Mesothelial cell of epicardium (in vitro differentiated cells): ENCODE measurements at regions not wholly inside any gene's neighbourhood (a gene's known extent, or its start where the extent isn't known, plus 50 kb on each side); places are given as distances from the start of the nearest gene placed in this dataset.

Experiments
- DNase-seq, 2 experiments: peaks; one replicate each; pipeline ENCODE4 v3.0.0; 2021; ENCODE audit warnings: low spot score in 2 of 2; ENCODE audit not compliant: unreplicated experiment in 2 of 2
- H3K27ac Mint-ChIP-seq: 2 replicates; pipeline ENCODE4 v1.8.0; 2021; ENCODE audit warnings: mixed read lengths
- H3K27me3 Mint-ChIP-seq: 2 replicates; pipeline ENCODE4 v1.8.0; 2021; ENCODE audit warnings: low read depth, mixed read lengths
- H3K36me3 Mint-ChIP-seq: 2 replicates; pipeline ENCODE4 v1.8.0; 2021; ENCODE audit warnings: mixed read lengths
- H3K4me1 Mint-ChIP-seq: 2 replicates; pipeline ENCODE4 v1.8.0; 2021; ENCODE audit warnings: mixed read lengths
- H3K4me3 Mint-ChIP-seq: 2 replicates; pipeline ENCODE4 v1.8.0; 2021; ENCODE audit warnings: mild to moderate bottlenecking, moderate library complexity, mixed read lengths
- H3K9me3 Mint-ChIP-seq: 2 replicates; pipeline ENCODE4 v1.8.0; 2021; ENCODE audit warnings: mixed read lengths
- TF ChIP-seq, protein P1 (sequence below): fragments of 200-600 bp; sonication (generic); IDR thresholded peaks from one replicate; pipeline ENCODE4 v1.5.0; 2021; ENCODE audit warnings: antibody characterized with exemption; ENCODE audit not compliant: unreplicated experiment

DNA sequence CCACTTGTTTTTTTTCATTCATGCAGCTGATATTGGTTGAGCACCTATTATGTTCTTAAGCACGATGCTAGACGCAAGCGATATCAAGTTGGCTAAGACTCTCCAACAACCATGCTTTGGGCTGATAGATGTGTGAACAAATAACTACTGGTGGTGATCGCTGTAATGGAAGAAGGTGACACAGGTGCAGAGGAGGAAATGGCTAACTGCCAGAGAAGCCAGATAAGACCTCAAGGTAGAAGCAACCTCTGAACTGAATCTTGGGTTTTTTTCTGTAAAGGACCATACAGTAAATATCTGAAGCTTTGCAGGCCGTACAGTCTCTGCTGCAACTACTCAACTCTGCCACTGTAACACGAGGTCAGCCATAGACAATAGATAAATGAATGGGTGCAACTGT lies 97.9 kb downstream of the C17orf67 start:
- Mint-ChIP-seq H3K27me3 (peaks cover 6% of the 10 kb centered on the region), H3K36me3 (no peaks in the 10 kb centered on the region), H3K27ac (no peak overlapping the region), H3K9me3 (no peaks in the 10 kb centered on the region), H3K4me3 (no peak overlapping the region), H3K4me1 (no peaks in the 10 kb centered on the region)
- TF ChIP-seq, protein P1, sequence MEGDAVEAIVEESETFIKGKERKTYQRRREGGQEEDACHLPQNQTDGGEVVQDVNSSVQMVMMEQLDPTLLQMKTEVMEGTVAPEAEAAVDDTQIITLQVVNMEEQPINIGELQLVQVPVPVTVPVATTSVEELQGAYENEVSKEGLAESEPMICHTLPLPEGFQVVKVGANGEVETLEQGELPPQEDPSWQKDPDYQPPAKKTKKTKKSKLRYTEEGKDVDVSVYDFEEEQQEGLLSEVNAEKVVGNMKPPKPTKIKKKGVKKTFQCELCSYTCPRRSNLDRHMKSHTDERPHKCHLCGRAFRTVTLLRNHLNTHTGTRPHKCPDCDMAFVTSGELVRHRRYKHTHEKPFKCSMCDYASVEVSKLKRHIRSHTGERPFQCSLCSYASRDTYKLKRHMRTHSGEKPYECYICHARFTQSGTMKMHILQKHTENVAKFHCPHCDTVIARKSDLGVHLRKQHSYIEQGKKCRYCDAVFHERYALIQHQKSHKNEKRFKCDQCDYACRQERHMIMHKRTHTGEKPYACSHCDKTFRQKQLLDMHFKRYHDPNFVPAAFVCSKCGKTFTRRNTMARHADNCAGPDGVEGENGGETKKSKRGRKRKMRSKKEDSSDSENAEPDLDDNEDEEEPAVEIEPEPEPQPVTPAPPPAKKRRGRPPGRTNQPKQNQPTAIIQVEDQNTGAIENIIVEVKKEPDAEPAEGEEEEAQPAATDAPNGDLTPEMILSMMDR, result no peak
- no peak for DNase-seq

DNA sequence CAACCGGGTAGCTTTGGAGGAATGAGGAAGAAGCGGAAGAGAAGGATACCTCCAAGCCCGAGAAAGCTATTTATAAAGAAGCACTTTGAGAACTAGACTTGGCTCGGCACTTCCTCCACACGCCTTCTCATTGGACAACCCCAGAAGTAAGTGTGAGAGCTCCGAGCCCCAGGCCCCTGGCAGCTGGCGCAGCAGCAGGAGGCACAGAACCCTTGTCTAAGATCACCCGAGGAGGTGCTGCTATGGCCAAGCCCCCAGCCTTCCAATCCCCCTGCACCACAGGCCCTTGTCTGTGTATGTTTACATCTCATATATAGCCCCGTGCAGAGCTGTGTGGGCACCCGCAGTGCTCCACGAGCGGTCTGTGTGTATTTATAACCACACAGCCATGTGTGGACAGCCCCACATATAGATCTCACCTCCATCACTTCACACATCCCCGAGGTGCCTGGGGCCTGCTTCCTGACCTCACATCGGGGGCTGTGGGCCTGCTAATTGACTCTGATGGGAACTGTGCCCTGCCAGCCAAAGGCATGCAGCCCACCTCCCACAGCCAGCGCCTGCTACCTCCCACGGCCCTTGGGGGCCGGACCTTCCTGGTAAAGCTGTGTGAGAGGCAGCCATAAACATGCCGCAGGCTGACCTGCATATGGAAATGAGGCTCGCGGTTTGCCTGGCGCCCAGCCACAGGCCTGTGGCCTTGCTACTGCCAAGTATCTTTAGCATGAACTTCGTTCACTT lies 96.1 kb downstream of the C17orf67 start:
- H3K4me1 Mint-ChIP-seq, result no peaks in the 10 kb centered on the region
- TF ChIP-seq, protein P1, result no peak
- H3K27me3 Mint-ChIP-seq, result peaks cover 6% of the 10 kb centered on the region
- H3K4me3 Mint-ChIP-seq, result no peak overlapping the region
- H3K9me3 Mint-ChIP-seq, result no peaks in the 10 kb centered on the region
- DNase-seq, result no peak
- no peaks in the 10 kb centered on the region for H3K36me3 Mint-ChIP-seq
- H3K27ac Mint-ChIP-seq, result no peak overlapping the region

DNA sequence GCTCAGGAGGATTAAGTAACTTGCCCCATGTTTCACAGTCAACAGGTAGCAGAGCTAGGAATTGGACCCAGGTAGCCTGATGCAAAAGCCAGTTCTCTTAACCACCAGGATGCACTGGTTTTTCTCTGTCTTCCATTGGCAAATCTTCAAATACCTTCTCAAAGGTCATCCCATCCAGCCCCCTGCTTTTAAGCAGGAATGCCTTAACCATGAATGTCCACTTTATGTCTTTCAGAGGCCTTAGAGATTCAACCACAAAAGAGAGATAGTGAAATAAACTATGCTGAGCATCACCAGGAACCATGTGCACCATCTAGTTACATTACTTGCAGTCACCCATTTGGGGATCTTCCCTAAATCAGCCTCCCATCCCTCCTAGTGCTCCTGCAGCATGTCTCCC lies 94.3 kb downstream of the C17orf67 start:
- H3K36me3 Mint-ChIP-seq, result no peaks in the 10 kb centered on the region
- no peaks in the 10 kb centered on the region for H3K9me3 Mint-ChIP-seq
- H3K4me3 Mint-ChIP-seq, result no peak overlapping the region
- no peak for DNase-seq
- TF ChIP-seq, protein P1, result no peak
- no peak overlapping the region for H3K27ac Mint-ChIP-seq
- no peaks in the 10 kb centered on the region for H3K4me1 Mint-ChIP-seq
- peaks cover 6% of the 10 kb centered on the region for H3K27me3 Mint-ChIP-seq

DNA sequence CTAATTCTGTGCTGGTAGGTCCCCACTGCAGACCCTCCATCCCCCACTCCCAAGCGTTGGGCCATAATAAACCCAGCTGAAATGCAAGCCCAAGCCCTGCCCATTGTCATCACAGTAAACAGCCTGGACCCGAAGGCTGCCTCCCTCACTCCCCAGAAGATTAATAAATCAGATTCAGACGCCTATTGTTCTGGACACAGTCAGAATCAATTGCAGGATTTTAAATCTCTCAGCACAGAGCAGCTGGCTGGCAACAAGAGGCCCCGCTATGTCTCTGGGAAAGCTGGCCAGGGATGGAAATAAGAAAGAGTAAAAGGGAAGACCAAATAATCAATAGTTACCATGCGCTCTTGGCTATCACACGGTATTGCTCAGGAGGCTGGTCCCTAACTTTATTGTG lies 93.9 kb downstream of the C17orf67 start:
- H3K27ac Mint-ChIP-seq, result no peak overlapping the region

DNA sequence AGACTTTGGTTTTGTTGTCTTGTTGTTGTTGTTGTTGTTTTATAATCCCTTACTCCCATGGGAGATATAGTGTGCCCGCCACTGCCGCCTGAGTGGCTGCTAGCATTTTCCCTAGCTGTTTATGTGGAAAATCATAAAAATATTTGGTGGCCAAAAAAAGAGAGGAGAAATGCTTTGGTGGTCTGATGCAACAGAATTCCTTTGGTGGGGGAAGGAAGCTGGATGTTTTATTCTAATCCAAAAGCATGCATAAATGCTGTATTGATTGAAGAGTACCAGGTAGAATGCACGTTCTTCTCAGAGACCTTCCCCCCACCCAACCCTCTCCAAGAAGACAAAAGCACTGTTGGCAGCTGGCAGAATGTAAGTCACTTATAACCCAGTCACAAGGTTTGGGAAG lies 93.2 kb downstream of the C17orf67 start:
- no peak overlapping the region for H3K27ac Mint-ChIP-seq
- H3K9me3 Mint-ChIP-seq, result peaks cover 5% of the 10 kb centered on the region

More for the DNA sequence above, 93.9 kb downstream of the C17orf67 start:
- no peak for DNase-seq
- no peaks in the 10 kb centered on the region for H3K36me3 Mint-ChIP-seq
- no peaks in the 10 kb centered on the region for H3K4me1 Mint-ChIP-seq
- TF ChIP-seq, protein P1, result no peak
- H3K9me3 Mint-ChIP-seq, result peaks cover 1% of the 10 kb centered on the region
- peaks cover 6% of the 10 kb centered on the region for H3K27me3 Mint-ChIP-seq
- H3K4me3 Mint-ChIP-seq, result no peak overlapping the region

More for the DNA sequence above, 93.2 kb downstream of the C17orf67 start:
- H3K36me3 Mint-ChIP-seq, result no peaks in the 10 kb centered on the region
- H3K27me3 Mint-ChIP-seq, result peaks cover 6% of the 10 kb centered on the region
- no peaks in the 10 kb centered on the region for H3K4me1 Mint-ChIP-seq
- TF ChIP-seq, protein P1, result no peak
- DNase-seq, result no peak
- H3K4me3 Mint-ChIP-seq, result no peak overlapping the region
